SK-N-MC (cell line): ENCODE measurements at regions not wholly inside any gene's neighbourhood (a gene's known extent, or its start where the extent isn't known, plus 50 kb on each side); places are given as distances from the start of the nearest gene placed in this dataset.
A peak's percentile ranks its signal among the peaks of the same experiment; 100 is the strongest.

Experiments
- DNase-seq: peaks from one replicate; pipeline ENCODE4 v3.0.0-alpha.2; 2011; ENCODE audit warnings: low read depth, low spot score
- H3K27ac ChIP-seq: fragments of 200-600 bp; sonication (generic); 2 replicates; pipeline ENCODE4 v1.5.1; 2016; ENCODE audit warnings: mixed run types
- H3K36me3 ChIP-seq: fragments of 200-600 bp; sonication (generic); 2 replicates; pipeline ENCODE4 v1.6.1; 2017; ENCODE audit warnings: antibody characterized with exemption, low read length, mixed read lengths; ENCODE audit not compliant: insufficient read depth
- H3K4me3 ChIP-seq: fragments of 200-600 bp; sonication (generic); 2 replicates; pipeline ENCODE4 v1.5.1; 2016
- H3K9ac ChIP-seq: fragments of 200-600 bp; sonication (generic); 2 replicates; pipeline ENCODE4 v1.8.0; 2017; ENCODE audit warnings: mixed run types, mixed read lengths; ENCODE audit not compliant: insufficient read length
- H3K9me3 ChIP-seq: fragments of 200-600 bp; sonication (generic); 2 replicates; pipeline ENCODE4 v1.6.1; 2017; ENCODE audit warnings: low read depth, mild to moderate bottlenecking, antibody characterized with exemption, low read length, moderate library complexity, mixed read lengths
- EZH2 ChIP-seq: fragments of 200-600 bp; sonication (generic); IDR thresholded peaks from one replicate; pipeline ENCODE4 v1.6.1; 2017; ENCODE audit warnings: antibody characterized with exemption
- FOXP2 ChIP-seq: optimal IDR thresholded peaks from 2 replicates; pipeline ENCODE3; 2011; ENCODE audit warnings: mild to moderate bottlenecking, moderate library complexity; ENCODE audit not compliant: insufficient read depth; ENCODE audit errors: extremely low read length, control extremely low read depth
- POLR2AphosphoS5 ChIP-seq: IDR thresholded peaks from 2 replicates; pipeline ENCODE4 v1.6.1; 2012; ENCODE audit warnings: mild to moderate bottlenecking, low read depth, low read length, borderline replicate concordance

DNA sequence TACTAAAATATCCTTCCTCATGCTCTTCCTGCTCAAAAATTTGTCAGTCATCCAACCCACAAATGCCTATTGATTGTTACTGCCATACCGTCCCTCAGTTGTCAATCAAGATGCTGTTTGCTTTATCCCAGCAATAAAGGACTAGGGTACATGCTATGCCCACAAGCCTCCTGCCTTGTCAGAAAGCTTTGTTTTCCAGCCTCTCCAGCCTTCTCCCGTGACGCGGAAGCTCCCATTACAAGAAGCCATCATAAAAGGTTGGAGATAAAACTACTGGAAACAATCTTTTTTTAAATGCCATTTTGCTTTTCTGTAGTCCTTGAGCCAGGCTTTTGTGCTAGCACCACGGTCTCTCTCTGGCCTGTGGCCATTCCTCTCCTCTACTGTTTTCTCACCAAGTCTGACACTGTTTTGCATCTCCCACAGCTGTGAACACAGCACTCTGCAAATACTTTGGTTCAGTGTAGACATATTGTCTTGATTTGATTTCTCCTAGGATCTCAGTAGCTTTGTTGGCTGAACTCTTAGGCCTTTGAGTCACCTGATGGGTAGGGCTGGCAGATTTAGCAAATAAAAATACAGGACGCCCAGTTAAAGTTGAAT lies 495.7 kb upstream of the JARID2 start:
- Histone ChIP-seq H3K4me3 (no peak overlapping the region), H3K9ac (no peak overlapping the region), H3K9me3 (peaks cover 6% of the 10 kb centered on the region; the same call in 1 of the 2 replicates), H3K36me3 (no peaks in the 10 kb centered on the region; the same call in 1 of the 2 replicates), H3K27ac (no peak overlapping the region)
- no peak for DNase-seq
- TF ChIP-seq POLR2AphosphoS5, result no peak
- no peak for TF ChIP-seq FOXP2
- no peak for TF ChIP-seq EZH2

DNA sequence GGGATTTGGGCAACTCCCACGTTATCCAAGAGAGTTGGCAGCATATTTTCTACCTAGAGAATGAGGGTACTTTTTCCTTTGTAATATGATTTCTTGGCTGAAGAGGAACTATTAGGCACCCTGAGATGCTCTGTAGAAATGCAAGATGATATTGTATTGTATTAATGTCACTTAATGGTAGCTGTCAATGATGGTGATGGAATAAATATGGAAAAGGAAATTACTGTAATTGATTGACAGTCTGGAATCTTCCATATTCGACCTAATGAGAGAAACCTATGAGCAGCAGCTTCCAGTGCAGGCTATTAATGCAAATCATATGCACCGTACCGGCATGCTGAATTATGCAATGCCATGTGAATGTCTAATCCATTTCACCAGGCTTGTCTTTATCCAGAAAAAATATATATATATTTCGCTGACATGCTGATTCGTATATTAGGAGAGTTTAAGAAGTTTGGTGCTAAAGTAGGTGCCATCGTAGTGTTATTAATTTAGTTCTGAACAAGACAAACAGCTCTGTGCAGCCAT lies 494.2 kb upstream of the JARID2 start:
- no peak for TF ChIP-seq FOXP2
- TF ChIP-seq POLR2AphosphoS5, result no peak
- no peak for TF ChIP-seq EZH2
- peak overlapping the region; percentile 40 for H3K9ac ChIP-seq

DNA sequence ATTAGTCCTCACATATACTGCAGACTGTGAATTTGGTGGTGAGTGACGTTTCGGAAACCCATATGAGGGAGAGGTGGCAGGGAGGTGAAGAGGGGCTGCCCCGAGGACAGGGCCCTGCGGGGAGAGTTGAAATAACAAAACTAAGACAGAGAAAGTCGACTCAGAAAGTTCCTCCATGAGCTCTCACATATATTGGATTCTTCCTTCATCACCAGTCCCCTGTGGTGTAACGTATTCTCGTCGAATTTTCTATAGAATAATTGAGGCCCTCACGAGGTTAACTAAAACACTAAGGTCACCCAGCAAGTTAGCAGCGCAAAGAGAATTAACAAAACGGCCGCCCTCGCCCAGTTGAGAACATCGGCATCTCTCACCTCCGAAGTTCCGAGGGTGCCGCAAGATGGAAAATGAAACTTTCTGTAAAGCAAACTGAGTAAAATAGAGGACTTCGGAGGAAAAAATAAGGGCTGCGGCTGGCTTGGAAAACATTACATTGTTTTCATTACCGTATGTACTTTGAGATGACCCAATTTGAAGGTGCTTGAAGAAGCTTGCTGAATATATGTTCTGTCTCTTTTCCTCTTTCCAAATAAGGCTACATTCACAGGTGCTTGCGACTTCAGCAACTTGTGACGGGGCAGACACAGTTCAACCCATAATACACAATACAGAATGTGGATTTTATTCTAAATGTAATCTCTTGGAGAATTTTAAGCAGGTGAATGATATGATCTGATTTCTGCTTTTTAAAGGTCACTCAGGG lies 490.9 kb upstream of the JARID2 start:
- Histone ChIP-seq H3K4me3 (no peak overlapping the region), H3K9me3 (no peaks in the 10 kb centered on the region), H3K36me3 (no peaks in the 10 kb centered on the region), H3K9ac (no peak overlapping the region), H3K27ac (no peak overlapping the region)
- DNase-seq, result no peak
- TF ChIP-seq FOXP2 (no peak), POLR2AphosphoS5 (no peak), EZH2 (no peak)

More for the DNA sequence above, 494.2 kb upstream of the JARID2 start:
- Histone ChIP-seq H3K36me3 (no peaks in the 10 kb centered on the region), H3K27ac (peak overlapping the region; percentile 76), H3K9me3 (no peaks in the 10 kb centered on the region), H3K4me3 (no peak overlapping the region)
- DNase-seq, result peak; percentile 72

GRCh38 chr6:14756340-14756739 lies 489.5 kb upstream of the JARID2 start:
- Histone ChIP-seq H3K9me3 (no peaks in the 10 kb centered on the region), H3K27ac (no peak overlapping the region)

GRCh38 chr6:14757014-14757413 lies 488.9 kb upstream of the JARID2 start:
- TF ChIP-seq FOXP2 (no peak), POLR2AphosphoS5 (no peak), EZH2 (no peak)
- no peak overlapping the region for H3K9ac ChIP-seq
- H3K4me3 ChIP-seq, result no peak overlapping the region
- H3K27ac ChIP-seq, result no peak overlapping the region
- no peaks in the 10 kb centered on the region for H3K9me3 ChIP-seq
- no peak for DNase-seq
- no peaks in the 10 kb centered on the region for H3K36me3 ChIP-seq

More at GRCh38 chr6:14756340-14756739, 489.5 kb upstream of the JARID2 start:
- Histone ChIP-seq H3K36me3 (no peaks in the 10 kb centered on the region), H3K4me3 (no peak overlapping the region), H3K9ac (no peak overlapping the region)
- no peak for DNase-seq
- no peak for TF ChIP-seq POLR2AphosphoS5
- no peak for TF ChIP-seq FOXP2
- no peak for TF ChIP-seq EZH2

GRCh38 chr6:14757418-14757817 lies 488.5 kb upstream of the JARID2 start:
- H3K36me3 ChIP-seq, result no peaks in the 10 kb centered on the region
- H3K27ac ChIP-seq, result no peak overlapping the region
- no peaks in the 10 kb centered on the region for H3K9me3 ChIP-seq
- H3K4me3 ChIP-seq, result no peak overlapping the region
- H3K9ac ChIP-seq, result no peak overlapping the region
- DNase-seq, result no peak
- no peak for TF ChIP-seq FOXP2
- TF ChIP-seq POLR2AphosphoS5, result no peak
- no peak for TF ChIP-seq EZH2

DNA sequence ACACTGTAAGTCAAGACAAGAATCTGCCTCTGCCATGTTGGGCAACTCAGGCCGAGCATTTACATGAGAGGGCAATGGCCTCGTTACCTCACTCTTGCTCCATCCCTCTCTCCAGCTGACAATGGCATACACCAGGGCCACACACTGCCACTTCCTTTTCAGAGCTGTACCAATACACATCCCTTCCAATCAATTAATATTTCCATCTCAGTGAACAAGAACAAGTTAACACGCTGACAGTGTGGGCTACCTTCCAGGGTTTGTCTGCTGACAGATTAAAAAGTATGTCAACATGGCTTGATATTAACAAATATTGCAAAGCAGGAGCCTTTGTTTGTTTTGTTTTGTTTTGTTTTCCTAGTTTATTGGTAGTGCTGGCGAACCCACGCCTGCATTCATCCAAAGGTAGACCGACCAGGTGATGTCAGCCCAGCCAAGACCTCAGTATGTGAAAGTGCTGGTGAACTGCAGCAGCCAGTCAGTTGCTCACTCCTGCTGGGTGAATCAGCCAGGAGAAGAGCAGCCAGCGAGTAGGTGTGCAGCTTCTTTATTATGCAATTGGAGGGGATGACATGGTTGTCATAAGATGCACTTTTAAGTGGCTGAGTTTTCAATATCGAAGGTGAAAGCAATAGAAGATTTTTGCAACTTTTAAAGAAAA lies 487.3 kb upstream of the JARID2 start:
- H3K27ac ChIP-seq, result no peak overlapping the region
- no peaks in the 10 kb centered on the region for H3K36me3 ChIP-seq
- H3K4me3 ChIP-seq, result no peak overlapping the region
- TF ChIP-seq FOXP2, result no peak
- TF ChIP-seq EZH2, result no peak
- TF ChIP-seq POLR2AphosphoS5, result no peak
- no peak for DNase-seq
- H3K9me3 ChIP-seq, result no peaks in the 10 kb centered on the region
- no peak overlapping the region for H3K9ac ChIP-seq

DNA sequence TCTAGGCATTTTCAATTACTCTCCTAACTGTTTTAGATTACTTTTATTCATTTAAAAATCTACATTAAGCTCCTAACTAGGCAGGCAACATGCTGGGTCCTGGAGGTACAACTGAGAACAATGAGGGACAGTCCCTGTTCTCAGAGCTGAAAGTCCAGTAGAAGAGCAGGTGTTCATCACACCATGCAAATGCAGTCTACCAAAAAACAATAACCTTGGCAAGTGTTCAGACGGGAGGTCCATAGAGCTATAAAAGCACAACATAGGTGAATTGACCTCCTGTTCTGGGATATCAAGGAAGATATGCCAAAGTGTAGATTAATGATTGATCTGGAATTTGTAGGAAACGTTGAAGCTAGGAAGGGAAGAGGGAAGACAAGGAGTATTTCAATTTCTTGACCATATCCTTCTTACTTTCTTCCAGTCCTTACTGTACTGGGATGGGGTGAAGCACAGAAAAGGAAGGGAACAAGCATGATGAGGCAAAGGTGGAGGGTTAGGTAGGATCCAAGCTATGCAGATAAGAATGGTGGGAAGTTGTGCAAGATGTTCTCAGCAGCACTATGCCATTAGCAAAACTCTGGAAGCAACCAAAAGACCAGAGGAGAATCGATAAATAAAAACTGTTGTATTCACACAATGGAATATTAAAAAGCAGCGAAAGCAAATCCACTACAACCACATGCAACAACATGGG lies 485.7 kb upstream of the JARID2 start:
- H3K9ac ChIP-seq, result no peak overlapping the region
- H3K36me3 ChIP-seq, result no peaks in the 10 kb centered on the region
- H3K4me3 ChIP-seq, result no peak overlapping the region
- TF ChIP-seq EZH2 (no peak), FOXP2 (no peak), POLR2AphosphoS5 (no peak)
- no peak overlapping the region for H3K27ac ChIP-seq
- H3K9me3 ChIP-seq, result no peaks in the 10 kb centered on the region
- DNase-seq, result no peak
